SK-N-SH treated with all-trans-retinoic acid at 6 μM for 48 hours (cell line): ENCODE measurements at regions not wholly inside any gene's neighbourhood (a gene's known extent, or its start where the extent isn't known, plus 50 kb on each side); places are given as distances from the start of the nearest gene placed in this dataset.
A peak's percentile ranks its signal among the peaks of the same experiment; 100 is the strongest.

ENCODE experiments used
- ATAC-seq: fragments of 200-7000 bp; cut with Tn5 transposase; 3 replicates; pipeline ENCODE4 v1.9.1; 2020; ENCODE audit warnings: mild to moderate bottlenecking, moderate library complexity
- ARNTL ChIP-seq: fragments of 450-650 bp; formaldehyde crosslinking; IDR thresholded peaks from 2 replicates; pipeline ENCODE4 v1.5.0; 2020; ENCODE audit warnings: low read depth, mild to moderate bottlenecking, moderate library complexity, borderline replicate concordance
- BACH2 ChIP-seq: fragments of 250-450 bp; sonication (Bioruptor Pico); IDR thresholded peaks from 2 replicates; pipeline ENCODE4 v1.9.0; 2021; ENCODE audit warnings: mild to moderate bottlenecking, borderline replicate concordance
- CSDC2 ChIP-seq: fragments of 250-450 bp; sonication (Bioruptor Pico); IDR thresholded peaks from 2 replicates; pipeline ENCODE4 v1.5.0; 2020; ENCODE audit warnings: mild to moderate bottlenecking, moderate library complexity
- ESRRG ChIP-seq: fragments of 250-450 bp; sonication (Bioruptor Pico); IDR thresholded peaks from 2 replicates; pipeline ENCODE4 v1.6.1; 2021; ENCODE audit warnings: mild to moderate bottlenecking
- GLIS3 ChIP-seq: fragments of 250-450 bp; sonication (Bioruptor Pico); IDR thresholded peaks from 2 replicates; pipeline ENCODE4 v1.5.0; 2020; ENCODE audit warnings: mild to moderate bottlenecking, moderate library complexity
- ISL1 ChIP-seq: fragments of 250-450 bp; sonication (Bioruptor Pico); IDR thresholded peaks from 2 replicates; pipeline ENCODE4 v2.1.2; 2022; ENCODE audit warnings: mild to moderate bottlenecking, moderate library complexity
- OSR1 ChIP-seq: fragments of 250-450 bp; sonication (Bioruptor Pico); IDR thresholded peaks from 2 replicates; pipeline ENCODE4 v1.8.0; 2022; ENCODE audit warnings: moderate library complexity, mild to moderate bottlenecking, inconsistent platforms
- PPARA ChIP-seq: fragments of 250-450 bp; sonication (Bioruptor Pico); IDR thresholded peaks from 2 replicates; pipeline ENCODE4 v1.5.0; 2020; ENCODE audit warnings: mild to moderate bottlenecking, borderline replicate concordance
- SNAI2 ChIP-seq: fragments of 250-450 bp; sonication (Bioruptor Pico); IDR thresholded peaks from 2 replicates; pipeline ENCODE4 v1.5.0; 2020; ENCODE audit warnings: mild to moderate bottlenecking, moderate library complexity
- TOX ChIP-seq: fragments of 250-450 bp; sonication (Bioruptor Pico); IDR thresholded peaks from 2 replicates; pipeline ENCODE4 v1.8.0; 2021; ENCODE audit warnings: mild to moderate bottlenecking, moderate library complexity, borderline replicate concordance
- TSHZ2 ChIP-seq: fragments of 250-450 bp; sonication (Bioruptor Pico); IDR thresholded peaks from 2 replicates; pipeline ENCODE4 v1.5.0; 2020; ENCODE audit warnings: mild to moderate bottlenecking, moderate library complexity
- ZC3H10 ChIP-seq: fragments of 250-450 bp; sonication (Bioruptor Pico); IDR thresholded peaks from 2 replicates; pipeline ENCODE4 v1.5.1; 2021; ENCODE audit warnings: mild to moderate bottlenecking, moderate library complexity
- ZFP3 ChIP-seq: fragments of 250-450 bp; sonication (Bioruptor Pico); IDR thresholded peaks from 2 replicates; pipeline ENCODE4 v1.5.0; 2020; ENCODE audit warnings: mild to moderate bottlenecking, moderate library complexity
- ZFP30 ChIP-seq: fragments of 450-650 bp; formaldehyde crosslinking; IDR thresholded peaks from 2 replicates; pipeline ENCODE4 v1.5.0; 2022; ENCODE audit warnings: mild to moderate bottlenecking, moderate library complexity
- ZNF565 ChIP-seq: fragments of 450-650 bp; formaldehyde crosslinking; conservative IDR thresholded peaks from 2 replicates; pipeline ENCODE4 v1.5.0; 2020; ENCODE audit warnings: low read depth, mild to moderate bottlenecking, moderate library complexity
- ZNF8 ChIP-seq: fragments of 450-650 bp; formaldehyde crosslinking; IDR thresholded peaks from 2 replicates; pipeline ENCODE4 v1.5.0; 2020; ENCODE audit warnings: mild to moderate bottlenecking, moderate library complexity
- TF ChIP-seq, protein P1 (sequence below): fragments of 250-450 bp; sonication (Bioruptor Pico); IDR thresholded peaks from 2 replicates; pipeline ENCODE4 v1.8.0; 2020; ENCODE audit warnings: mild to moderate bottlenecking, moderate library complexity, borderline replicate concordance

- ATAC-seq, result peak; percentile 70
- TF ChIP-seq TSHZ2 (CRISPR knock-in tag) (no peak), PPARA (CRISPR knock-in tag) (no peak), ZFP30 (CRISPR knock-in tag) (no peak), BACH2 (CRISPR knock-in tag) (no peak), ESRRG (CRISPR knock-in tag) (no peak), TOX (CRISPR knock-in tag) (no peak), GLIS3 (CRISPR knock-in tag) (no peak), ZNF8 (CRISPR knock-in tag) (no peak), ZC3H10 (no peak)
- TF ChIP-seq, protein P1, sequence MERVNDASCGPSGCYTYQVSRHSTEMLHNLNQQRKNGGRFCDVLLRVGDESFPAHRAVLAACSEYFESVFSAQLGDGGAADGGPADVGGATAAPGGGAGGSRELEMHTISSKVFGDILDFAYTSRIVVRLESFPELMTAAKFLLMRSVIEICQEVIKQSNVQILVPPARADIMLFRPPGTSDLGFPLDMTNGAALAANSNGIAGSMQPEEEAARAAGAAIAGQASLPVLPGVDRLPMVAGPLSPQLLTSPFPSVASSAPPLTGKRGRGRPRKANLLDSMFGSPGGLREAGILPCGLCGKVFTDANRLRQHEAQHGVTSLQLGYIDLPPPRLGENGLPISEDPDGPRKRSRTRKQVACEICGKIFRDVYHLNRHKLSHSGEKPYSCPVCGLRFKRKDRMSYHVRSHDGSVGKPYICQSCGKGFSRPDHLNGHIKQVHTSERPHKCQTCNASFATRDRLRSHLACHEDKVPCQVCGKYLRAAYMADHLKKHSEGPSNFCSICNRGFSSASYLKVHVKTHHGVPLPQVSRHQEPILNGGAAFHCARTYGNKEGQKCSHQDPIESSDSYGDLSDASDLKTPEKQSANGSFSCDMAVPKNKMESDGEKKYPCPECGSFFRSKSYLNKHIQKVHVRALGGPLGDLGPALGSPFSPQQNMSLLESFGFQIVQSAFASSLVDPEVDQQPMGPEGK (CRISPR knock-in tag), result no peak
These were observed 83.4 kb downstream of the FOXL1 start for GRCh38 chr16:86661706-86662105.

DNA sequence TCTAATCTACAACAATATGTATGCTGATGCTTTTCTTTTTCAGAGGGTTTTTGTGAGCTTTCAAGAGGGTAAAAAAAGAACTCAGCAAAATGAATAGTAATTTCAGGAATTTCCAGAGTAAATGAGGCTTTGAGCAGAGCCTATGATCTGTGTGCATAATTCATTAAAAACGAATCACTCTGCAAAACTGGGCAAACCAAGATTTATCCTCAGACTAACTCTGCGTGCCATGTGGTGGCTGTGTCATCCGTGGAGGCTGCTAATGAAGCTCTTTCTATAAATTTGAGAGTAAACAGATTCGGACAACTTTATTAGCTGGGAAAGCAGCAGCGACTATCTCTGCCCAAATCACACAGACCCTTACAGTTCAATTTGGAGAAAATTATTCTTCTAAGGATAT, 83.8 kb downstream of the FOXL1 start:
- peak; percentile 65 for ATAC-seq
- TF ChIP-seq CSDC2 (CRISPR knock-in tag) (no peak), TSHZ2 (CRISPR knock-in tag) (no peak), ESRRG (CRISPR knock-in tag) (no peak), SNAI2 (CRISPR knock-in tag) (no peak), TOX (CRISPR knock-in tag) (no peak), ISL1 (CRISPR knock-in tag) (no peak), ZFP3 (CRISPR knock-in tag) (no peak), OSR1 (CRISPR knock-in tag) (no peak)
- TF ChIP-seq, all 23 proteins: peak for 0

GRCh38 chr16:86662740-86663139, 84.4 kb downstream of the FOXL1 start:
- no peak for TF ChIP-seq ARNTL (CRISPR knock-in tag)
- no peak for TF ChIP-seq TOX (CRISPR knock-in tag)
- TF ChIP-seq ZNF565 (CRISPR knock-in tag), result no peak
- TF ChIP-seq, protein P1 (CRISPR knock-in tag), result no peak
- no peak for TF ChIP-seq ZFP3 (CRISPR knock-in tag)
- no peak for TF ChIP-seq ISL1 (CRISPR knock-in tag)
- no peak for TF ChIP-seq BACH2 (CRISPR knock-in tag)
- TF ChIP-seq OSR1 (CRISPR knock-in tag), result no peak
- no peak for ATAC-seq

GRCh38 chr16:86663685-86664521, 85.6 kb downstream of the FOXL1 start:
- no peak for ATAC-seq
- no peak for TF ChIP-seq ZNF565 (CRISPR knock-in tag)
- no peak for TF ChIP-seq TSHZ2 (CRISPR knock-in tag)
- TF ChIP-seq, protein P1 (CRISPR knock-in tag), result no peak
- TF ChIP-seq OSR1 (CRISPR knock-in tag), result no peak
